HCT116 (cell line): ENCODE measurements at regions not wholly inside any gene's neighbourhood (a gene's known extent, or its start where the extent isn't known, plus 50 kb on each side); places are given as distances from the start of the nearest gene placed in this dataset.

Experiments
- EGR1 ChIP-seq: IDR thresholded peaks from 2 replicates; pipeline ENCODE4 v1.6.1; 2012; ENCODE audit warnings: low read depth
- POLR2A ChIP-seq: IDR thresholded peaks from 2 replicates; pipeline ENCODE4 v1.7.0; 2011; ENCODE audit warnings: borderline replicate concordance; ENCODE audit not compliant: insufficient read depth, insufficient read length; ENCODE audit errors: extremely low read depth
- SIN3A ChIP-seq: IDR thresholded peaks from 2 replicates; pipeline ENCODE4 v1.6.1; 2012; ENCODE audit warnings: low read depth
- TF ChIP-seq, protein P1 (sequence below), 3 experiments: fragments of 200-600 bp in 1 of 3; sonication (generic) in 1 of 3; IDR thresholded peaks in 2 of 3; conservative IDR thresholded peaks in 1 of 3; 2 replicates each; pipeline ENCODE4 v1.5.1; 2012 to 2017; ENCODE audit warnings: low read depth in 2 of 3, low read length in 2 of 3, antibody characterized with exemption in 1 of 3, borderline replicate concordance in 1 of 3, control low read depth in 1 of 3, mild to moderate bottlenecking in 1 of 3, mixed read lengths in 1 of 3, mixed run types in 1 of 3, moderate library complexity in 1 of 3; ENCODE audit not compliant: insufficient read depth in 1 of 3
- TF ChIP-seq, protein P2 (sequence below): IDR thresholded peaks from 2 replicates; pipeline ENCODE4 v1.6.1; 2012; ENCODE audit warnings: low read depth

GRCh38 chr9:88681434-88681833 is 146.5 kb downstream of the NXNL2 start:
- TF ChIP-seq EGR1 (no peak), POLR2A (no peak), SIN3A (no peak)
- TF ChIP-seq, protein P1, sequence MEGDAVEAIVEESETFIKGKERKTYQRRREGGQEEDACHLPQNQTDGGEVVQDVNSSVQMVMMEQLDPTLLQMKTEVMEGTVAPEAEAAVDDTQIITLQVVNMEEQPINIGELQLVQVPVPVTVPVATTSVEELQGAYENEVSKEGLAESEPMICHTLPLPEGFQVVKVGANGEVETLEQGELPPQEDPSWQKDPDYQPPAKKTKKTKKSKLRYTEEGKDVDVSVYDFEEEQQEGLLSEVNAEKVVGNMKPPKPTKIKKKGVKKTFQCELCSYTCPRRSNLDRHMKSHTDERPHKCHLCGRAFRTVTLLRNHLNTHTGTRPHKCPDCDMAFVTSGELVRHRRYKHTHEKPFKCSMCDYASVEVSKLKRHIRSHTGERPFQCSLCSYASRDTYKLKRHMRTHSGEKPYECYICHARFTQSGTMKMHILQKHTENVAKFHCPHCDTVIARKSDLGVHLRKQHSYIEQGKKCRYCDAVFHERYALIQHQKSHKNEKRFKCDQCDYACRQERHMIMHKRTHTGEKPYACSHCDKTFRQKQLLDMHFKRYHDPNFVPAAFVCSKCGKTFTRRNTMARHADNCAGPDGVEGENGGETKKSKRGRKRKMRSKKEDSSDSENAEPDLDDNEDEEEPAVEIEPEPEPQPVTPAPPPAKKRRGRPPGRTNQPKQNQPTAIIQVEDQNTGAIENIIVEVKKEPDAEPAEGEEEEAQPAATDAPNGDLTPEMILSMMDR (IDR thresholded peaks at IDR 0.05 in 2 of 3, conservative IDR thresholded peaks at IDR 0.05 in 1 of 3; ENCODE audit: borderline replicate concordance in 1 of 3, insufficient read depth in 1 of 3, low read depth in 2 of 3, low read length in 2 of 3), result no peak
- TF ChIP-seq, protein P2, sequence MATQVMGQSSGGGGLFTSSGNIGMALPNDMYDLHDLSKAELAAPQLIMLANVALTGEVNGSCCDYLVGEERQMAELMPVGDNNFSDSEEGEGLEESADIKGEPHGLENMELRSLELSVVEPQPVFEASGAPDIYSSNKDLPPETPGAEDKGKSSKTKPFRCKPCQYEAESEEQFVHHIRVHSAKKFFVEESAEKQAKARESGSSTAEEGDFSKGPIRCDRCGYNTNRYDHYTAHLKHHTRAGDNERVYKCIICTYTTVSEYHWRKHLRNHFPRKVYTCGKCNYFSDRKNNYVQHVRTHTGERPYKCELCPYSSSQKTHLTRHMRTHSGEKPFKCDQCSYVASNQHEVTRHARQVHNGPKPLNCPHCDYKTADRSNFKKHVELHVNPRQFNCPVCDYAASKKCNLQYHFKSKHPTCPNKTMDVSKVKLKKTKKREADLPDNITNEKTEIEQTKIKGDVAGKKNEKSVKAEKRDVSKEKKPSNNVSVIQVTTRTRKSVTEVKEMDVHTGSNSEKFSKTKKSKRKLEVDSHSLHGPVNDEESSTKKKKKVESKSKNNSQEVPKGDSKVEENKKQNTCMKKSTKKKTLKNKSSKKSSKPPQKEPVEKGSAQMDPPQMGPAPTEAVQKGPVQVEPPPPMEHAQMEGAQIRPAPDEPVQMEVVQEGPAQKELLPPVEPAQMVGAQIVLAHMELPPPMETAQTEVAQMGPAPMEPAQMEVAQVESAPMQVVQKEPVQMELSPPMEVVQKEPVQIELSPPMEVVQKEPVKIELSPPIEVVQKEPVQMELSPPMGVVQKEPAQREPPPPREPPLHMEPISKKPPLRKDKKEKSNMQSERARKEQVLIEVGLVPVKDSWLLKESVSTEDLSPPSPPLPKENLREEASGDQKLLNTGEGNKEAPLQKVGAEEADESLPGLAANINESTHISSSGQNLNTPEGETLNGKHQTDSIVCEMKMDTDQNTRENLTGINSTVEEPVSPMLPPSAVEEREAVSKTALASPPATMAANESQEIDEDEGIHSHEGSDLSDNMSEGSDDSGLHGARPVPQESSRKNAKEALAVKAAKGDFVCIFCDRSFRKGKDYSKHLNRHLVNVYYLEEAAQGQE, result no peak
